ENCODE measurements at regions not wholly inside any gene's neighbourhood (a gene's known extent, or its start where the extent isn't known, plus 50 kb on each side); places are given as distances from the start of the nearest gene placed in this dataset.

DNA sequence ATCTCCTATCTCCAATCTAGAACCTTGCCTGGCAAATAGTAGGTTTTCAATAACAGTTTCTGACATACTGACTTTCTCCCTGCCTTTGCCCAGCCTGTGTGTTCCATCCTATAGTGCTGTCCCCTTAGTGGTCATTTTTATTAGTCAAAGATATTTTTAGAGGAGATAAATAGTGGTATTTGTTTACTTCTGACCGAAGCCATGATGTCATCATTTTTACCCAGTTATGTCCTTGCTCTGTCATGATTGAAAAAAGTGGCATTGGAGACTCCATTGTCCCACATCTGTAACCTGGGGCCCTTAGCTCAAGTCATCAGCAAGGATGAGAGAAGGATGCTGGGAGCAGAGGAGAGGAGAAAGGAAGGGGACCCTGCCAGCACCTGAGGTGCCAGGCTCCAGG, 80.6 kb upstream of the ATP2B2 start:
- no peaks in the 10 kb centered on the region for H3K79me2 ChIP-seq (ENCODE audit: control insufficient read depth, insufficient read depth, low read length)
- no peak overlapping the region for H3K4me3 ChIP-seq (ENCODE audit: low read length)
- WGBS (ENCODE audit: extremely low coverage, insufficient coverage, low lambda C conversion rate): no CpG with 5 or more reads among the region's 1 CpG
- no peak overlapping the region for H3K9ac ChIP-seq (ENCODE audit: low read length)
- no peaks in the 10 kb centered on the region for H3K4me1 ChIP-seq (ENCODE audit: control insufficient read depth, low read depth, low read length)
- H3K36me3 ChIP-seq (ENCODE audit: control insufficient read depth, insufficient read depth, low read length): no peaks in the 10 kb centered on the region
- no peak overlapping the region for H2BK15ac ChIP-seq (replicated peaks; ENCODE audit: low read depth)
- H3K79me1 ChIP-seq (ENCODE audit: low read length): no peaks in the 10 kb centered on the region
- no peak for DNase-seq
- H3K27me3 ChIP-seq (ENCODE audit: insufficient read depth, low read length, poor library complexity): no peaks in the 10 kb centered on the region
- H4K5ac ChIP-seq (ENCODE audit: low read length): no peak overlapping the region
- H3K27ac ChIP-seq (ENCODE audit: low read depth, low read length): no peak overlapping the region
- H3K23ac ChIP-seq (ENCODE audit: low read length): no peak overlapping the region
- no peak overlapping the region for H2BK120ac ChIP-seq (ENCODE audit: low read depth, low read length)
- no peak overlapping the region for H3K4ac ChIP-seq (ENCODE audit: low read depth, low read length)
- H4K8ac ChIP-seq (ENCODE audit: low read depth, low read length): no peak overlapping the region
- no peak overlapping the region for H3K4me2 ChIP-seq (ENCODE audit: low read length)
- H2AK5ac ChIP-seq (ENCODE audit: low read length): no peak overlapping the region
- no peak overlapping the region for H3K18ac ChIP-seq (ENCODE audit: low read length)
- H3K56ac ChIP-seq (ENCODE audit: low read length): no peak overlapping the region
- no peak overlapping the region for H2BK5ac ChIP-seq (ENCODE audit: low read length)

DNA sequence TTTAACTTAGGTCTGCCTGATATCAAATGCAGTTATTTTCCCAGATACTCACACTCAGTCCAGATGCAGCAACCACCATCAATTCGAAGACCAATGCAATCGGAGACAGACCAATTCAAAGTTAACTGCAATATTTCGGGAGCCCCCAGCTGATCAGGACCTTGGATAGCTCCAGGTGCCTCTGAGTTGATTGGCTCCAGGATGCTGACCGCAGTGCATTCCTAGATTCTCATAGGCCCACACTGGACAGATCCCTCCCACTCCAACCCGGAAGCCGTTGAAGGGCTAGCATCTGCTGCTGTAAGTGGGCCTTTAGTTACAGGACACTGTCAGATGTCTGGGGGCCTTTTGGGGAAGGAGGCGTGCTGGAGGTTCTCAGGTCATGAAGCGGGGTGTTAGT, 89.5 kb upstream of the ATP2B2 start:
- no peak overlapping the region for H4K8ac ChIP-seq (ENCODE audit: low read depth, low read length)
- no peaks in the 10 kb centered on the region for H3K4me1 ChIP-seq (ENCODE audit: control insufficient read depth, low read depth, low read length)
- H4K5ac ChIP-seq (ENCODE audit: low read length): no peak overlapping the region
- H3K18ac ChIP-seq (ENCODE audit: low read length): no peak overlapping the region
- no peak overlapping the region for H2BK120ac ChIP-seq (ENCODE audit: low read depth, low read length)
- no peak overlapping the region for H3K56ac ChIP-seq (ENCODE audit: low read length)
- H2BK5ac ChIP-seq (ENCODE audit: low read length): no peak overlapping the region
- H2BK15ac ChIP-seq (replicated peaks; ENCODE audit: low read depth): no peak overlapping the region
- peak; percentile 90 for DNase-seq
- H3K4ac ChIP-seq (ENCODE audit: low read depth, low read length): no peak overlapping the region
- no peaks in the 10 kb centered on the region for H3K79me2 ChIP-seq (ENCODE audit: control insufficient read depth, insufficient read depth, low read length)
- no peaks in the 10 kb centered on the region for H3K79me1 ChIP-seq (ENCODE audit: low read length)
- no peak overlapping the region for H3K27ac ChIP-seq (ENCODE audit: low read depth, low read length)
- H3K4me3 ChIP-seq (ENCODE audit: low read length): no peak overlapping the region
- no peak overlapping the region for H2AK5ac ChIP-seq (ENCODE audit: low read length)
- H3K4me2 ChIP-seq (ENCODE audit: low read length): no peak overlapping the region
- no peaks in the 10 kb centered on the region for H3K27me3 ChIP-seq (ENCODE audit: insufficient read depth, low read length, poor library complexity)
- no peak overlapping the region for H3K9ac ChIP-seq (ENCODE audit: low read length)
- no CpG with 5 or more reads among the region's 8 CpGs for WGBS (ENCODE audit: extremely low coverage, insufficient coverage, low lambda C conversion rate)
- no peak overlapping the region for H3K23ac ChIP-seq (ENCODE audit: low read length)
- H3K36me3 ChIP-seq (ENCODE audit: control insufficient read depth, insufficient read depth, low read length): no peaks in the 10 kb centered on the region

DNA sequence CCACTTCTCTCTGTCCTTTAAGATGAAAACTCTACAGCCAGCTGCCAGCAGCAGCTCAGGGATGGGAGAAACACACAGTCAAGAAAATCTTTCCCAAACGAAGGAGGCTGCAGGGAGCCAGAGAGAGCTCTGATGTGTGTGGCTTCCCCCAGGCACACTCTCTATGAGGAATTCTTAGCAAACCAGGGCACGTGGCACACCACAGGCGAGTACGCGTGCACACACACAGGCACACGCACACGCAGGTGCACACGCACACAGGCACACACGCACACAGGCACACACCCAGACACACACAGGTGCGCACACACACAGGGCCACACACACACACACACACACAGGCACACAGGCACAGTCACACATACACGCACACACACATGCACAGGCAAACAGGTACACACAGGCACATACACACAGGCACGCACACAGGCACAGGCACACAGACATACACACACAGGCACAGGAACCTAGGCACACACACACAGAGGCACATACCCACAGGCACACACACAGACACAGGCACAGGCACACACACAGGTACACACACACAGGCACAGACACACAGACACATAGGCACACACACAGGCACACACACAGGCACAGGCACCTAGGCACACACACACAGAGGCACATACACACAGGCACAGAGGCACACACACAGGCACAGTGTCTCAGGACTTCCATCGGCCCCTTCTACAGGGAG, 91.5 kb upstream of the ATP2B2 start:
- no peak overlapping the region for H3K4me3 ChIP-seq (ENCODE audit: low read length)
- H4K8ac ChIP-seq (ENCODE audit: low read depth, low read length): no peak overlapping the region
- no peak overlapping the region for H3K4me2 ChIP-seq (ENCODE audit: low read length)
- no peaks in the 10 kb centered on the region for H3K27me3 ChIP-seq (ENCODE audit: insufficient read depth, low read length, poor library complexity)
- no peak overlapping the region for H3K56ac ChIP-seq (ENCODE audit: low read length)
- H3K4ac ChIP-seq (ENCODE audit: low read depth, low read length): no peak overlapping the region
- no peaks in the 10 kb centered on the region for H3K36me3 ChIP-seq (ENCODE audit: control insufficient read depth, insufficient read depth, low read length)
- no peak overlapping the region for H2BK15ac ChIP-seq (replicated peaks; ENCODE audit: low read depth)
- no peak overlapping the region for H2AK5ac ChIP-seq (ENCODE audit: low read length)
- no peak overlapping the region for H3K23ac ChIP-seq (ENCODE audit: low read length)
- DNase-seq: no peak
- no peak overlapping the region for H3K9ac ChIP-seq (ENCODE audit: low read length)
- no peaks in the 10 kb centered on the region for H3K79me2 ChIP-seq (ENCODE audit: control insufficient read depth, insufficient read depth, low read length)
- H3K79me1 ChIP-seq (ENCODE audit: low read length): no peaks in the 10 kb centered on the region
- no CpG with 5 or more reads among the region's 13 CpGs for WGBS (ENCODE audit: extremely low coverage, insufficient coverage, low lambda C conversion rate)
- H3K4me1 ChIP-seq (ENCODE audit: control insufficient read depth, low read depth, low read length): no peaks in the 10 kb centered on the region
- H4K5ac ChIP-seq (ENCODE audit: low read length): no peak overlapping the region
- H2BK120ac ChIP-seq (ENCODE audit: low read depth, low read length): no peak overlapping the region
- H3K27ac ChIP-seq (ENCODE audit: low read depth, low read length): no peak overlapping the region
- H3K18ac ChIP-seq (ENCODE audit: low read length): no peak overlapping the region
- no peak overlapping the region for H2BK5ac ChIP-seq (ENCODE audit: low read length)

DNA sequence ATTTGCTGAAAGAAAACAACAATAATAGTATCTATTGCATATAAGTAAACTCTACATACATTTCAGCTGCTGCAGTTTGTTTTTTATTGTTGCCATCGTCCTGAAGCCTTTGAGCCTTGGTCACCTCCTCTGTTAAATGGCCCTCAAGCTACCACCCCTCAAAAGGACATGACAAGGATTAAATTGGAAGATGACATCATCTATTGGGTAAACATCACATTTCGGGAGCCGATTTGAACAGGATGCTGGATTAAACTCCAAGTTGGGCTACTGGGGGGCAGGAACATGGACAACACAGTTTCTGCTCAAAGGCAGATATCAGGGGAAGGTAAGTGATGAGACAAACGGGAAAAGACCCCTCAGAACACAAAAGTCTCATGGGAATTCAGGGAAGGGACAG, 92.3 kb upstream of the ATP2B2 start:
- no peak for DNase-seq
- no peak overlapping the region for H3K23ac ChIP-seq (ENCODE audit: low read length)
- H4K5ac ChIP-seq (ENCODE audit: low read length): no peak overlapping the region
- H3K79me2 ChIP-seq (ENCODE audit: control insufficient read depth, insufficient read depth, low read length): no peaks in the 10 kb centered on the region
- H3K56ac ChIP-seq (ENCODE audit: low read length): no peak overlapping the region
- H3K18ac ChIP-seq (ENCODE audit: low read length): no peak overlapping the region
- no peak overlapping the region for H3K27ac ChIP-seq (ENCODE audit: low read depth, low read length)
- no peaks in the 10 kb centered on the region for H3K36me3 ChIP-seq (ENCODE audit: control insufficient read depth, insufficient read depth, low read length)
- H2BK5ac ChIP-seq (ENCODE audit: low read length): no peak overlapping the region
- no peak overlapping the region for H4K8ac ChIP-seq (ENCODE audit: low read depth, low read length)
- no peak overlapping the region for H3K9ac ChIP-seq (ENCODE audit: low read length)
- H3K27me3 ChIP-seq (ENCODE audit: insufficient read depth, low read length, poor library complexity): no peaks in the 10 kb centered on the region
- no peaks in the 10 kb centered on the region for H3K4me1 ChIP-seq (ENCODE audit: control insufficient read depth, low read depth, low read length)
- no peaks in the 10 kb centered on the region for H3K79me1 ChIP-seq (ENCODE audit: low read length)
- no peak overlapping the region for H3K4me2 ChIP-seq (ENCODE audit: low read length)
- no peak overlapping the region for H2BK120ac ChIP-seq (ENCODE audit: low read depth, low read length)
- H3K4ac ChIP-seq (ENCODE audit: low read depth, low read length): no peak overlapping the region
- H2BK15ac ChIP-seq (replicated peaks; ENCODE audit: low read depth): no peak overlapping the region
- H2AK5ac ChIP-seq (ENCODE audit: low read length): no peak overlapping the region
- no peak overlapping the region for H3K4me3 ChIP-seq (ENCODE audit: low read length)
- no CpG with 5 or more reads among the region's 4 CpGs for WGBS (ENCODE audit: extremely low coverage, insufficient coverage, low lambda C conversion rate)

DNA sequence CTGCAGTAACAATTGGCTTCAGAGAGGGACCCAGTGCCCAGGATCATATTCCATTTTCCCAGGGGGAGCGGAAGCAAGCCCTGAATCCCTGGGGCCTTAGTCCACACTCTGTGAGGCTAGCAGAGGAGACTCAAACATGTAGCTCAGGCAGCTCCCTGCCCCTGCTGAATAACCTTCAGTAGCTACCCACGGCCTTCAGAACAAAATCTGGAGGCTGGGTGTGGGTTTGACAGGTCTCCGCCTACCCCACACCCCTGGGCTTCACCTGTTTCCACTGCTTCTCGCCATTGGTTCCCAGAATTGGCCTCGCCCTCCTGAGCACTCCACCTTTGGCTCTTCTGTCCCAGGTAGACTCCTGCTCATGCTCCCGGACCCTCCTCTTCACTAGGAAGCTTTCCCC, 93.6 kb upstream of the ATP2B2 start:
- H3K9ac ChIP-seq (ENCODE audit: low read length): no peak overlapping the region
- WGBS (ENCODE audit: extremely low coverage, insufficient coverage, low lambda C conversion rate): no CpG with 5 or more reads among the region's 6 CpGs
- no peaks in the 10 kb centered on the region for H3K4me1 ChIP-seq (ENCODE audit: control insufficient read depth, low read depth, low read length)
- H2BK15ac ChIP-seq (replicated peaks; ENCODE audit: low read depth): no peak overlapping the region
- no peak overlapping the region for H3K23ac ChIP-seq (ENCODE audit: low read length)
- H3K4me3 ChIP-seq (ENCODE audit: low read length): no peak overlapping the region
- no peak overlapping the region for H2AK5ac ChIP-seq (ENCODE audit: low read length)
- no peaks in the 10 kb centered on the region for H3K36me3 ChIP-seq (ENCODE audit: control insufficient read depth, insufficient read depth, low read length)
- H3K79me2 ChIP-seq (ENCODE audit: control insufficient read depth, insufficient read depth, low read length): no peaks in the 10 kb centered on the region
- no peak overlapping the region for H3K4me2 ChIP-seq (ENCODE audit: low read length)
- H2BK5ac ChIP-seq (ENCODE audit: low read length): no peak overlapping the region
- no peak overlapping the region for H3K18ac ChIP-seq (ENCODE audit: low read length)
- H3K27ac ChIP-seq (ENCODE audit: low read depth, low read length): no peak overlapping the region
- no peak for DNase-seq
- H4K5ac ChIP-seq (ENCODE audit: low read length): no peak overlapping the region
- H3K27me3 ChIP-seq (ENCODE audit: insufficient read depth, low read length, poor library complexity): no peaks in the 10 kb centered on the region
- H3K79me1 ChIP-seq (ENCODE audit: low read length): no peaks in the 10 kb centered on the region
- no peak overlapping the region for H2BK120ac ChIP-seq (ENCODE audit: low read depth, low read length)
- H3K56ac ChIP-seq (ENCODE audit: low read length): no peak overlapping the region
- H3K4ac ChIP-seq (ENCODE audit: low read depth, low read length): no peak overlapping the region
- no peak overlapping the region for H4K8ac ChIP-seq (ENCODE audit: low read depth, low read length)

DNA sequence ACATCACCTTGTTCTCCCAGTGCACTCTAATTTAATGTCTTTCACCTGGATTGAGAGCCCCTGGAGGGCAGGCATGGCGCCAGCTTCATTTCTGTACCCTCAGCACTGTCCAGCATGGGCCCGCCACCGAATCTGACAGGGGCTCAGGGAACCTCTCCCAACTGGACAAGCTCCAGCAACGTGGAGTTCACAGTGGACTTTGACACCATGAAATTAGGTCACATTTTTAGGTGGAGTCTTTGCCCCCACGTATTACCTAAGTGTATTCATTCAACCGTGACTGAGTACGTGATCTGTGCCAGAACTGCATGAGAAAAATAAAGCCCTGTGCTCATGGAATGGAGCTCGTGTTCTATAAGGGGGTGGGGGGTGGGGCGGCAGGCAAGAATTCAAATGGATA, 94.1 kb upstream of the ATP2B2 start:
- Histone ChIP-seq H3K36me3 (ENCODE audit: control insufficient read depth, insufficient read depth, low read length) (no peaks in the 10 kb centered on the region), H3K23ac (ENCODE audit: low read length) (no peak overlapping the region), H2BK5ac (ENCODE audit: low read length) (no peak overlapping the region), H3K4me3 (ENCODE audit: low read length) (no peak overlapping the region), H3K27me3 (ENCODE audit: insufficient read depth, low read length, poor library complexity) (no peaks in the 10 kb centered on the region), H4K8ac (ENCODE audit: low read depth, low read length) (no peak overlapping the region), H3K27ac (ENCODE audit: low read depth, low read length) (no peak overlapping the region), H2BK120ac (ENCODE audit: low read depth, low read length) (no peak overlapping the region), H3K4me2 (ENCODE audit: low read length) (no peak overlapping the region), H3K18ac (ENCODE audit: low read length) (no peak overlapping the region), H4K5ac (ENCODE audit: low read length) (no peak overlapping the region), H2AK5ac (ENCODE audit: low read length) (no peak overlapping the region), H3K4ac (ENCODE audit: low read depth, low read length) (no peak overlapping the region), H2BK15ac (replicated peaks; ENCODE audit: low read depth) (no peak overlapping the region), H3K9ac (ENCODE audit: low read length) (no peak overlapping the region), H3K79me2 (ENCODE audit: control insufficient read depth, insufficient read depth, low read length) (no peaks in the 10 kb centered on the region), H3K56ac (ENCODE audit: low read length) (no peak overlapping the region), H3K79me1 (ENCODE audit: low read length) (no peaks in the 10 kb centered on the region), H3K4me1 (ENCODE audit: control insufficient read depth, low read depth, low read length) (no peaks in the 10 kb centered on the region)
- DNase-seq: no peak
- no CpG with 5 or more reads among the region's 9 CpGs for WGBS (ENCODE audit: extremely low coverage, insufficient coverage, low lambda C conversion rate)
